IPS-18c (cell line): ENCODE measurements at regions not wholly inside any gene's neighbourhood (a gene's known extent, or its start where the extent isn't known, plus 50 kb on each side); places are given as distances from the start of the nearest gene placed in this dataset.

ENCODE experiments used
- H3K4me3 ChIP-seq: 2 replicates; pipeline ENCODE4 v1.7.0; 2013; ENCODE audit warnings: low read depth, mild to moderate bottlenecking, low read length, moderate library complexity; ENCODE audit not compliant: insufficient read depth
- H3K9me3 ChIP-seq: one replicate; pipeline ENCODE4 v1.6.1; 2013; ENCODE audit warnings: mild to moderate bottlenecking, low read length, moderate library complexity; ENCODE audit not compliant: control insufficient read depth, insufficient read depth

GRCh38 chr3:168828943-168829342, 733.2 kb upstream of the GOLIM4 start:
- peaks cover under 1% of the 10 kb centered on the region for H3K9me3 ChIP-seq
- H3K4me3 ChIP-seq: no peak overlapping the region

- Histone ChIP-seq H3K4me3 (no peak overlapping the region), H3K9me3 (no peaks in the 10 kb centered on the region)
Measured at GRCh38 chr3:168828536-168828935, 732.8 kb upstream of the GOLIM4 start.

GRCh38 chr3:168828014-168828413, 732.3 kb upstream of the GOLIM4 start:
- Histone ChIP-seq H3K9me3 (no peaks in the 10 kb centered on the region), H3K4me3 (no peak overlapping the region)

- no peaks in the 10 kb centered on the region for H3K9me3 ChIP-seq
- no peak overlapping the region for H3K4me3 ChIP-seq
Measured at GRCh38 chr3:168824107-168824506, 728.4 kb upstream of the GOLIM4 start.

- H3K9me3 ChIP-seq: no peaks in the 10 kb centered on the region
- no peak overlapping the region for H3K4me3 ChIP-seq
Measured at GRCh38 chr3:168823466-168823865, 727.7 kb upstream of the GOLIM4 start.

- Histone ChIP-seq H3K4me3 (no peak overlapping the region), H3K9me3 (no peaks in the 10 kb centered on the region)
Measured at GRCh38 chr3:168820810-168821415, 725.2 kb upstream of the GOLIM4 start.

GRCh38 chr3:168817177-168817576, 721.5 kb upstream of the GOLIM4 start:
- no peaks in the 10 kb centered on the region for H3K9me3 ChIP-seq

GRCh38 chr3:168815946-168816345, 720.2 kb upstream of the GOLIM4 start:
- H3K4me3 ChIP-seq: no peak overlapping the region
- H3K9me3 ChIP-seq: no peaks in the 10 kb centered on the region

More at GRCh38 chr3:168817177-168817576, 721.5 kb upstream of the GOLIM4 start:
- H3K4me3 ChIP-seq: no peak overlapping the region

- Histone ChIP-seq H3K4me3 (no peak overlapping the region), H3K9me3 (no peaks in the 10 kb centered on the region)
Measured at GRCh38 chr3:168813225-168813802, 717.6 kb upstream of the GOLIM4 start.

- Histone ChIP-seq H3K9me3 (no peaks in the 10 kb centered on the region), H3K4me3 (no peak overlapping the region)
Measured at GRCh38 chr3:168812234-168812633, 716.5 kb upstream of the GOLIM4 start.

- H3K4me3 ChIP-seq: no peak overlapping the region
- H3K9me3 ChIP-seq: no peaks in the 10 kb centered on the region
Measured at GRCh38 chr3:168808596-168808995, 712.9 kb upstream of the GOLIM4 start.

GRCh38 chr3:168807448-168807847, 711.7 kb upstream of the GOLIM4 start:
- Histone ChIP-seq H3K4me3 (no peak overlapping the region), H3K9me3 (no peaks in the 10 kb centered on the region)

GRCh38 chr3:168806871-168807270, 711.1 kb upstream of the GOLIM4 start:
- H3K9me3 ChIP-seq: no peaks in the 10 kb centered on the region

GRCh38 chr3:168803536-168803935, 707.8 kb upstream of the GOLIM4 start:
- H3K9me3 ChIP-seq: no peaks in the 10 kb centered on the region
- no peak overlapping the region for H3K4me3 ChIP-seq

More at GRCh38 chr3:168806871-168807270, 711.1 kb upstream of the GOLIM4 start:
- H3K4me3 ChIP-seq: no peak overlapping the region

- no peaks in the 10 kb centered on the region for H3K9me3 ChIP-seq
Measured at GRCh38 chr3:168802766-168803165, 707.0 kb upstream of the GOLIM4 start.

GRCh38 chr3:168801794-168802193, 706.1 kb upstream of the GOLIM4 start:
- Histone ChIP-seq H3K4me3 (no peak overlapping the region), H3K9me3 (no peaks in the 10 kb centered on the region)

More at GRCh38 chr3:168802766-168803165, 707.0 kb upstream of the GOLIM4 start:
- H3K4me3 ChIP-seq: no peak overlapping the region

GRCh38 chr3:168796339-168796738, 700.6 kb upstream of the GOLIM4 start:
- Histone ChIP-seq H3K4me3 (no peak overlapping the region), H3K9me3 (no peaks in the 10 kb centered on the region)

- Histone ChIP-seq H3K9me3 (no peaks in the 10 kb centered on the region), H3K4me3 (no peak overlapping the region)
Measured at GRCh38 chr3:168794427-168794826, 698.7 kb upstream of the GOLIM4 start.

GRCh38 chr3:168782193-168782592, 686.5 kb upstream of the GOLIM4 start:
- H3K4me3 ChIP-seq: no peak overlapping the region
- H3K9me3 ChIP-seq: no peaks in the 10 kb centered on the region
